Endothelial cell of umbilical vein (primary cell): ENCODE measurements at regions not wholly inside any gene's neighbourhood (a gene's known extent, or its start where the extent isn't known, plus 50 kb on each side); places are given as distances from the start of the nearest gene placed in this dataset.

Source experiments
- BruUV-seq: library from RNA; stranded (reverse); fragments of 400-500 nt; replicated peaks from 2 replicates; lab custom pipeline; 2021; lab: Mats Ljungman, UMichigan
- CTCF ChIA-PET: fragments of 300-600, 350-600 bp; sonication (Branson Sonifier 250); formaldehyde crosslinking; loops from one replicate; lab custom pipeline; 2021; ENCODE audit warnings: antibody characterized with exemption, inconsistent platforms; lab: Charles Lee
- POLR2A ChIA-PET: fragments of 300-600, 350-600 bp; sonication (Branson Sonifier 250); formaldehyde crosslinking; loops from one replicate; lab custom pipeline; 2021; ENCODE audit warnings: antibody characterized with exemption, inconsistent platforms; lab: Charles Lee
- DNase-seq: peaks from one replicate; pipeline ENCODE4 v3.0.0-alpha.2; 2011; ENCODE audit warnings: low read depth, low spot score
- FAIRE-seq: peaks from 2 replicates; lab custom pipeline; 2011; peaks lifted over from hg19 to GRCh38; lab: Jason Lieb, UNC
- H2AFZ ChIP-seq: 2 replicates; pipeline ENCODE4 v1.6.0; 2012; ENCODE audit warnings: low read depth, low read length, control low read depth, inconsistent platforms
- H3K27ac ChIP-seq: 2 replicates; pipeline ENCODE4 v1.5.1; 2011; ENCODE audit warnings: low read depth, mild to moderate bottlenecking, control low read depth, low read length, moderate library complexity; ENCODE audit not compliant: insufficient read depth
- H3K27me3 ChIP-seq, 2 experiments: 2 replicates each; pipeline versions ENCODE4 v1.6.0 to v1.6.1; 2011; ENCODE audit warnings: low read length in 2 of 2, mixed read lengths in 1 of 2; ENCODE audit not compliant: control insufficient read depth in 2 of 2, insufficient read depth in 2 of 2
- H3K36me3 ChIP-seq, 2 experiments: 2 replicates in 1 of 2; 3 replicates in 1 of 2; pipeline ENCODE4 v1.5.1; 2011; ENCODE audit warnings: low read length in 2 of 2, mild to moderate bottlenecking in 1 of 2, moderate library complexity in 1 of 2; ENCODE audit not compliant: control insufficient read depth in 2 of 2, insufficient read depth in 2 of 2; ENCODE audit errors: extremely low read depth in 1 of 2
- H3K4me1 ChIP-seq: 3 replicates; pipeline ENCODE4 v1.5.1; 2011; ENCODE audit warnings: mild to moderate bottlenecking, low read length; ENCODE audit not compliant: control insufficient read depth, insufficient read depth; ENCODE audit errors: extremely low read depth
- H3K4me2 ChIP-seq: 2 replicates; pipeline ENCODE4 v1.6.1; 2011; ENCODE audit warnings: low read length, control low read depth, mixed read lengths; ENCODE audit not compliant: insufficient read depth
- H3K4me3 ChIP-seq, 3 experiments: fragments of 200-600 bp in 1 of 3; sonication (generic), shearing (Covaris generic) in 1 of 3; replicated peaks in 1 of 3; 2 replicates each; pipeline ENCODE4 v1.5.1; 2011 to 2016; ENCODE audit warnings: control low read depth in 3 of 3, low read length in 3 of 3, mild to moderate bottlenecking in 2 of 3, inconsistent platforms in 1 of 3, low read depth in 1 of 3, moderate library complexity in 1 of 3; ENCODE audit not compliant: insufficient read depth in 1 of 3
- H3K79me2 ChIP-seq: 2 replicates; pipeline ENCODE4 v1.6.0; 2012; ENCODE audit warnings: low read length, inconsistent platforms; ENCODE audit not compliant: control insufficient read depth, insufficient read depth
- H3K9ac ChIP-seq: replicated peaks from 2 replicates; pipeline ENCODE3; 2011; ENCODE audit warnings: low read length, control low read depth; ENCODE audit not compliant: insufficient read depth; ENCODE audit errors: extremely low read depth
- H3K9me1 ChIP-seq: replicated peaks from 3 replicates; pipeline ENCODE4 v1.6.0; 2011; ENCODE audit warnings: mild to moderate bottlenecking, low read length; ENCODE audit not compliant: control insufficient read depth, insufficient read depth; ENCODE audit errors: extremely low read depth
- H3K9me3 ChIP-seq: replicated peaks from 2 replicates; pipeline ENCODE4 v1.5.1; 2012; ENCODE audit warnings: low read length, inconsistent platforms; ENCODE audit not compliant: control insufficient read depth, insufficient read depth
- H4K20me1 ChIP-seq: replicated peaks from 2 replicates; pipeline ENCODE3; 2011; ENCODE audit warnings: mild to moderate bottlenecking, low read length; ENCODE audit not compliant: control insufficient read depth, insufficient read depth; ENCODE audit errors: extremely low read depth
- CTCF ChIP-seq, 2 donors: IDR thresholded peaks; 1 replicate in 1 of 2; 2 replicates in 1 of 2; pipeline ENCODE4 v1.5.1; 2011; ENCODE audit warnings: low read length in 2 of 2, mild to moderate bottlenecking in 2 of 2, moderate library complexity in 2 of 2, control low read depth in 1 of 2, inconsistent platforms in 1 of 2, low read depth in 1 of 2; ENCODE audit not compliant: insufficient read depth in 1 of 2; ENCODE audit errors: extremely low read depth in 1 of 2
- EZH2 ChIP-seq: IDR thresholded peaks from 2 replicates; pipeline ENCODE4 v1.6.1; 2012; ENCODE audit warnings: borderline replicate concordance, low read depth, mild to moderate bottlenecking, moderate library complexity, low read length, inconsistent platforms; ENCODE audit not compliant: severe bottlenecking
- FOS ChIP-seq: IDR thresholded peaks from 2 replicates; pipeline ENCODE4 v1.6.1; 2011; ENCODE audit warnings: mild to moderate bottlenecking, low read length, moderate library complexity, borderline replicate concordance; ENCODE audit not compliant: insufficient read depth
- GATA2 ChIP-seq: IDR thresholded peaks from 2 replicates; pipeline ENCODE4 v1.7.0; 2011; ENCODE audit warnings: low read depth, mild to moderate bottlenecking, moderate library complexity, mixed read lengths, low read length; ENCODE audit not compliant: insufficient read length, insufficient read depth
- JUN ChIP-seq: IDR thresholded peaks from 2 replicates; pipeline ENCODE4 v1.6.1; 2011; ENCODE audit warnings: borderline replicate concordance, low read depth; ENCODE audit not compliant: insufficient read length, insufficient read depth
- MYC ChIP-seq: IDR thresholded peaks from one replicate; pipeline ENCODE4 v1.6.1; 2011; ENCODE audit warnings: mild to moderate bottlenecking, low read depth, low read length
- POLR2A ChIP-seq: IDR thresholded peaks from 2 replicates; pipeline ENCODE4 v1.6.1; 2012; ENCODE audit warnings: low read depth, mild to moderate bottlenecking, control low read depth, low read length
- POLR2AphosphoS5 ChIP-seq: IDR thresholded peaks from 2 replicates; pipeline ENCODE4 v1.6.1; 2012; ENCODE audit warnings: low read depth, mild to moderate bottlenecking, control low read depth, low read length, moderate library complexity; ENCODE audit not compliant: insufficient read depth
- dilution Hi-C: fragments of 300-500 bp; cut with MboI; formaldehyde crosslinking; loops from one replicate; pipeline ENCODE4 v1.15.0; 2019; ENCODE audit warnings: low sequenced_read_pairs; ENCODE audit not compliant: extremely low pct_ligation_motif_present
- intact Hi-C: fragments of 100-400 bp; cut with micrococcal nuclease; formaldehyde crosslinking; loops from one replicate; pipeline ENCODE4 v1.10.0; 2022
- TF ChIP-seq, protein P1 (sequence below): IDR thresholded peaks from 2 replicates; pipeline ENCODE4 v1.6.1; 2011; ENCODE audit not compliant: insufficient read depth, insufficient read length

GRCh38 chr4:63017300-63017699 lies 1392.0 kb downstream of the TECRL start:
- H3K27me3 ChIP-seq: no peaks in the 10 kb centered on the region
- no peaks in the 10 kb centered on the region for H3K79me2 ChIP-seq
- CTCF ChIA-PET: no interaction called here
- no TSS peak for BruUV-seq
- H3K9ac ChIP-seq: no peak overlapping the region
- H3K4me1 ChIP-seq: no peaks in the 10 kb centered on the region
- H3K36me3 ChIP-seq: no peaks in the 10 kb centered on the region
- POLR2A ChIA-PET: no interaction called here
- no peak overlapping the region for H3K27ac ChIP-seq
- no peaks in the 10 kb centered on the region for H3K9me3 ChIP-seq
- DNase-seq: no peak
- no peak overlapping the region for H3K4me2 ChIP-seq
- H2AFZ ChIP-seq: no peak overlapping the region
- intact Hi-C loops (no loop called here), dilution Hi-C loops (no loop called here)
- H3K4me3 ChIP-seq: no peak overlapping the region
- no peaks in the 10 kb centered on the region for H3K9me1 ChIP-seq
- FAIRE-seq: no peak
- TF ChIP-seq POLR2AphosphoS5 (no peak), FOS (no peak), MYC (no peak), POLR2A (no peak), CTCF (IDR thresholded peaks at IDR 0.05; ENCODE audit: extremely low read depth in 1 of 2, insufficient read depth in 1 of 2, low read depth in 1 of 2, low read length in 2 of 2) (no peak), EZH2 (no peak), JUN (no peak), GATA2 (no peak)
- TF ChIP-seq, protein P1, sequence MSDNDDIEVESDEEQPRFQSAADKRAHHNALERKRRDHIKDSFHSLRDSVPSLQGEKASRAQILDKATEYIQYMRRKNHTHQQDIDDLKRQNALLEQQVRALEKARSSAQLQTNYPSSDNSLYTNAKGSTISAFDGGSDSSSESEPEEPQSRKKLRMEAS: no peak
- no peaks in the 10 kb centered on the region for H4K20me1 ChIP-seq
